WERI-Rb-1 (cell line): ENCODE measurements at regions not wholly inside any gene's neighbourhood (a gene's known extent, or its start where the extent isn't known, plus 50 kb on each side); places are given as distances from the start of the nearest gene placed in this dataset.

Experiments
- DNase-seq: peaks from one replicate; pipeline ENCODE4 v3.0.0-alpha.2; 2020
- H3K27ac ChIP-seq: fragments of 250-450 bp; sonication (Bioruptor Pico); 2 replicates; pipeline ENCODE4 v1.5.1; 2020; ENCODE audit warnings: mild to moderate bottlenecking, moderate library complexity
- H3K27me3 ChIP-seq: fragments of 250-450 bp; sonication (Bioruptor Pico); 2 replicates; pipeline ENCODE4 v1.5.1; 2021; ENCODE audit warnings: mild to moderate bottlenecking, low read depth, moderate library complexity; ENCODE audit not compliant: insufficient read depth, severe bottlenecking
- H3K36me3 ChIP-seq: fragments of 250-450 bp; sonication (Bioruptor Pico); 2 replicates; pipeline ENCODE4 v1.5.1; 2020; ENCODE audit warnings: mild to moderate bottlenecking, moderate library complexity
- H3K4me3 ChIP-seq: 2 replicates; pipeline ENCODE4 v1.5.1; 2011; ENCODE audit warnings: low read depth, mild to moderate bottlenecking, control low read depth, low read length
- H3K9me3 ChIP-seq: fragments of 250-450 bp; sonication (Bioruptor Pico); 2 replicates; pipeline ENCODE4 v1.5.1; 2021; ENCODE audit warnings: mild to moderate bottlenecking, moderate library complexity; ENCODE audit not compliant: severe bottlenecking
- CTCF ChIP-seq: IDR thresholded peaks from 2 replicates; pipeline ENCODE4 v1.5.1; 2011; ENCODE audit warnings: low read depth, mild to moderate bottlenecking, control low read depth, inconsistent platforms, low read length

DNA sequence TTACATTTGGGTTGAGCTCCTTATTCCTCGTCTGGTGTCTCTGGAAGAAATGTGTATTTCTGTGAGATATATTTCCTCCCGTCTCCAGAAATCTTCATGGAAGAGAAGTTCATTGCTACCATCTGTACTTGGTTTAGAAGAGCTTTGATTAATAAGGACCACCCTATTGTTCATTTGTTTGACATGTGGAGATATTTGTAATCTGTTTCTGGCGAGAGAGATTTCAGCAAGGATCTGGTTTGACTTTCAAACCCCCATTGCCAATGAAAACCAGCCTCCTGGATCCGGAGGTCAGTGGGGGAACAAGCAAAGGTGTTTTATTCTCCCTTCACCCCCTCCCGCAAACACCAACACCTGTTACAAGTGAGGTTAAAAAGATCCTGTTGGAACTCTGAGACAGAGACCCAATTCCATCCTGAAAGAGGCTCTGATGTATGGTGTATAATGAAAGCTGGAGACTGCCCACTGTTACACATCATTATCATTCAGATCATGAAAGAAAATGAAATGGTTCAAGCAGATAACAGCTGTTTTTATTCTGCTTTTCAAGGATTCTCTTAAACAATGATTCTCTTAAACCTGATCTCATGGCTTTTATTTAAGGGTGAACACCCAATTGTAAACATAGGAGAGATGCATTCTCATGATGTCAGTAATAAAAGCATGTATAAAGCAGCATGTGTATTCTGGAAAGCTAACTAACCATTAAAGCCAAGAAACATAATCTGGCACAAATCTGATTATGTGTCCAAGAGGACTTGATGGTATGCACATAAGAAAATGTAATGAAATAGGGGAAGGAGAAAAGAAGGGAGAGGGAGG is 393.5 kb upstream of the ADGRL2 start:
- H3K27ac ChIP-seq: no peak overlapping the region
- H3K36me3 ChIP-seq: no peaks in the 10 kb centered on the region
- no peaks in the 10 kb centered on the region for H3K9me3 ChIP-seq
- H3K27me3 ChIP-seq: no peaks in the 10 kb centered on the region
- DNase-seq: no peak
- TF ChIP-seq CTCF: no peak
- H3K4me3 ChIP-seq: no peak overlapping the region

DNA sequence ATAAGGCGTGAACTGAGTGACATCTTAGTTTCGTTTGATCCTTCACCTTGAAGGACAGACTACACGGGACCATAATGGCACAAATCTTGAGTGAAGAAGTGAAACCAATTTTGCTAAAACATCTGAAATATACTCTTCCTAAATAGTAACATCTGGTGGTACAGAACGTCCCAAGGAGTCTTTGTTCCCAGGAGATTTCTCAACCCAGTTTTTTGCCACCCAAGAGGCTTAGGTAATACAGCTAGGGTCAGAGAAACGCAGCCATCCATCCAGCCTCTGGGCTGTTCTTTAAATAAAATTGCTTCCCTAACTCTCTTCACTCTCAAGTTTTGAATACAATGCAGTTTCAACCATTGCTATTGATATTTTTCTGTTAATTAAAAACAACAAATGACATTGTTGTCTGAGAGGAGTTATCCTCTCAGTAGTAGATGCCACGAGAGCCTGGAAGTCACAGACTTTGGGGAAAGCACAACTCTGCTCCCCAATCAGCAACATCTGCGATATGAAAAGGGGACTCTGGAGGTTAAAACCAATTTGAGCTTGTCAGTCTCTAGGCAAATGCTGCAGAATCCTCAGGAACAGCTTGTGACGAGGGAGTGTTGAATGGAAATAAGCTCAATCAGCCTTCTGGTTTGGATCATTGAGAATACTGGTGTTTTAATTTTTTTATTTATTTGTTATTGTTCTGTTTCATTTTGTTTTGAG is 394.3 kb upstream of the ADGRL2 start:
- TF ChIP-seq CTCF: no peak
- no peaks in the 10 kb centered on the region for H3K9me3 ChIP-seq
- no peaks in the 10 kb centered on the region for H3K36me3 ChIP-seq
- no peak overlapping the region for H3K4me3 ChIP-seq
- H3K27me3 ChIP-seq: no peaks in the 10 kb centered on the region
- DNase-seq: no peak
- H3K27ac ChIP-seq: no peak overlapping the region

DNA sequence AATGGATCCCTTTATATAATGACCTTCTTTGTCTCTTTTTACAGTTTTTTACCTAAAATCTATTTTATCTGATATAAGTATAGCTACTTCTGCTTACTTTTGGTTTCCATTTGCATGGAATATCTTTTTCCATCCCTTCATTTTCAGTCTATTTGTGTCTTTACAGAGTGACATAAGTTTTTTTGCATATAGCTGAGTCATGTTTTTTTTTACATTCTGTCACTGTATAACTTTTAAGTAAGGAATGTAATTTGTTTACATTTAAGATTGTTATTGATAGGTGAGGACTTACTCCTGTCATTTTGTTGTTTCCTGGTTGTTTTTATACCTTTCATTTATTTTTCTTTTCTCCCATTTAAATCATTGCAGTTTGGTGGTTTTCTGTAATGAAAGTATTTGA is 402.7 kb upstream of the ADGRL2 start:
- DNase-seq: no peak
- Histone ChIP-seq H3K36me3 (no peaks in the 10 kb centered on the region), H3K4me3 (no peak overlapping the region), H3K9me3 (no peaks in the 10 kb centered on the region), H3K27me3 (no peaks in the 10 kb centered on the region), H3K27ac (no peak overlapping the region)
- TF ChIP-seq CTCF: no peak

DNA sequence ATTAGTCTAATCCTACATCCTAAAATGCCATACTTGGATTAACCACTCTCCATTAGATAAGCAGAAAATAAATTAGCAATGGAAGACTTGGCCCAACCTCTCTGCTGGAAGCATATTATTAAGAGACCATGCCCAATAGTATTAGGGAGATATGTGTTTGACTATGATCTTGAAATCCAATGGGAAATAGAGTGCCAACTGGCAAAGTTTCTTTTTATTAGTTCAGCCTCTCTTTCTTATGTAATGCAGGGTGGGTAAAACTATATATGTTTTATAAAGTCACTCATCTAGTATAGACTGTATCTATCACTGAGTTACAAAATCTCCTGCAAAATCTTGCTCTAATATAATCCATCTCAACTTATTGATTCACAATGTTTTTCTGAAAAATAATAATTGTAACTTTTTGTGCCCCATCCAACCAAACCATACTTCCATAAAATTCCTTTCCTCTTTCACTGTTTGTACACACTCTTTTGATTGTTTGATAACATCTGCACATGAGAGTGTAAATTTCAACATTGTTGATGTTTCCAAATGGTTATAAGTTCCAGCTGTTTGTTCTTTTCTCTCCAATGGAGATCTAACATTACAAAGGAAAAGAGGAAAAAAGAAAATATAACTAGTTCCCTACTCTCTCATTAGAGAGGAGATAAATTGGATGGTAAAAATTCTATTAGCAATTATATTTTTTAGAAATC is 408.1 kb upstream of the ADGRL2 start:
- H3K4me3 ChIP-seq: no peak overlapping the region
- no peak for DNase-seq
- H3K9me3 ChIP-seq: no peaks in the 10 kb centered on the region
- H3K36me3 ChIP-seq: no peaks in the 10 kb centered on the region
- H3K27me3 ChIP-seq: no peaks in the 10 kb centered on the region
- H3K27ac ChIP-seq: no peak overlapping the region
- TF ChIP-seq CTCF: no peak

- DNase-seq: no peak
- Histone ChIP-seq H3K36me3 (no peaks in the 10 kb centered on the region), H3K9me3 (no peaks in the 10 kb centered on the region), H3K27ac (no peak overlapping the region), H3K4me3 (no peak overlapping the region), H3K27me3 (no peaks in the 10 kb centered on the region)
- no peak for TF ChIP-seq CTCF
Measured at GRCh38 chr1:81391125-81391828, 409.5 kb upstream of the ADGRL2 start.
